ENCODE measurements at regions not wholly inside any gene's neighbourhood (a gene's known extent, or its start where the extent isn't known, plus 50 kb on each side); places are given as distances from the start of the nearest gene placed in this dataset.

DNA sequence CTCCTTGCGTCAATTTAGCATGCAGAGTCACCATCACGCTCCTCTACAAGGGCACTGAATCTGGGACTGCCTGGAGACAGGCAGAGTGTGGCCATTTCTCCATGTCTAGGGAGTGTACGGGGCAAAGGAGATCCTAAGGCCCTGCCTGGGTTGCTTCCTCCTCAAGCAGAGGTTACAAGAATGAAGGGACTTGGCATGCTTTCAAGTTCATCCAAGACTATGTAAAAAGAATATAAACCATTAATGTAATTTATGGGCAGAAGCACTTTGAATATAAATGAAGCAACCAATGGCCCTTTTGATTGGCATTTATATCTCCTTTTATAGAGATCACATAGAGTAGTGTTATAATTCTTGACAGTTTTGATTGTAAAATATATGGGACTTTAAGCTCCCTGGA, 137.5 kb downstream of the BTBD3 start:
- intact Hi-C loops (cut with DNase I) = no loop called here
- WGBS = 90% methylated on average over 3 of the region's 3 CpGs
- Histone ChIP-seq H3K9me3 (ENCODE audit: control insufficient read depth, low read length) (no peaks in the 10 kb centered on the region), H3K4me1 (ENCODE audit: control insufficient read depth, insufficient read depth, low read length) (no peaks in the 10 kb centered on the region), H3K27ac (ENCODE audit: low read length) (no peak overlapping the region), H3K27me3 (ENCODE audit: control insufficient read depth, insufficient read depth) (no peaks in the 10 kb centered on the region), H3K4me3 (ENCODE audit: low read length) (no peak overlapping the region)
- ATAC-seq = no peak
- no peak for DNase-seq

DNA sequence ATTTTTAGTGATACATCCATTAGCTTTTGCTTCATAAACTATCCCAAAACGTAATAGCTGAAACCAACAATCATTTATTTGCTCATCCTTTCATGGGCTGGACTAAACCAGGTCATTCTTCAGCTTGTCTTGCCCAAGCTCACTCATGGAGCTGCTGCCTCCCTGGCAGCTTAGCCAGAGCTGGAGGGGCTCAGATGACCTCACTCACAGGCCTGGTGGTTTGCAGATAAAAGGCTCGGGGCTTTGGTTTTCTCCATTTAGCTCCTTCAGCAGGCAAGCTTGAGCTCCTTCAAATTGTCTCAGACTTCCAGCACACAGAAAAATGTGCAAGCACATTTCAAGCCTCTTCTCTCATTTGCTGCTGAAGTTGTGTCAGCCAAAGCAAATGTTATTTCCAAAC, 139.1 kb downstream of the BTBD3 start:
- WGBS = 59% methylated on average over 2 of the region's 2 CpGs
- Histone ChIP-seq H3K27ac (ENCODE audit: low read length) (no peak overlapping the region), H3K4me3 (ENCODE audit: low read length) (no peak overlapping the region), H3K27me3 (ENCODE audit: control insufficient read depth, insufficient read depth) (no peaks in the 10 kb centered on the region), H3K4me1 (ENCODE audit: control insufficient read depth, insufficient read depth, low read length) (no peaks in the 10 kb centered on the region), H3K9me3 (ENCODE audit: control insufficient read depth, low read length) (no peaks in the 10 kb centered on the region)
- DNase-seq = no peak
- no peak for ATAC-seq
- intact Hi-C loops (cut with DNase I) = no loop called here

DNA sequence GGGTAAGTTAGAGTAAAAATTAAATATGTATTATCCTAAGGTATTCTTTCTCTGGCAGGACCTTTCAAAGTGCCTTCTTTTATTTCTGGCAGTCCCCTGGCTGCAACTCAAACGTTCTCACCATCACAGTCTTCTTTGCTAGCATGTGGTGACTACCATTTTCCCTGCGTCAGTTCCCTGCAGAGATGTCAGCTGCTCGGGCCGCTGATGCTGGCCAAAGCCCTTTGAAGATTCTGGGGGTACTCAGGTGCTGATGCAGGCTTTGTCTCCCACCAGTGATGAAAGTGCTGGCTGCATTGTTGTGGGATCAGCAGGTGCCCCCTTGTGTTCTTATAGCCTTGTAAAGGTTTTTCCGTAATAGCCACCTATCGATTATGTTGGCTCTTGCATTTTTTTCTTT, 140.1 kb downstream of the BTBD3 start:
- intact Hi-C loops (cut with DNase I) = no loop called here
- Histone ChIP-seq H3K4me3 (ENCODE audit: low read length) (no peak overlapping the region), H3K9me3 (ENCODE audit: control insufficient read depth, low read length) (no peaks in the 10 kb centered on the region), H3K27me3 (ENCODE audit: control insufficient read depth, insufficient read depth) (no peaks in the 10 kb centered on the region), H3K4me1 (ENCODE audit: control insufficient read depth, insufficient read depth, low read length) (no peaks in the 10 kb centered on the region), H3K27ac (ENCODE audit: low read length) (no peak overlapping the region)
- DNase-seq (no peak), ATAC-seq (no peak)
- 77% methylated on average over 6 of the region's 6 CpGs for WGBS

DNA sequence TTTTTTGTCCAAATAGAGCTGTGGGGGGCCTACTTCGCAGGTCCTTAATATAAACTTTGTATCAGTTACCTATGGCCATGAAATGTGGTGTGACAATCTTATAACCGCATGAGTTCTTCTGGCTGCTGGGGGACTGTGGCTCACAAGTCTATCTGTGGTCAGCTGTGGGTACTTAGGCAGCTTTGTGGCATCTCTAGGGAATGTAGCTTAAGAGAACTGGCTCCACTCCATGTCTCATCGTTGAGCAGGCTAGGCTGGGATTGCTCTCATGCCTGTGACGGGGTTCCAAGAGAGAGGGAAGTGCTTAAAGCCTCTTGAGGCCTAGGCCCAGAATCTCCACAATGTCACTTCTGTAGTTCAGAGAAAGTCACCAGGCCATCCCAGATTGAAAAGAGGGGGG, 140.5 kb downstream of the BTBD3 start:
- Histone ChIP-seq H3K4me3 (ENCODE audit: low read length) (no peak overlapping the region), H3K9me3 (ENCODE audit: control insufficient read depth, low read length) (no peaks in the 10 kb centered on the region), H3K27me3 (ENCODE audit: control insufficient read depth, insufficient read depth) (no peaks in the 10 kb centered on the region), H3K27ac (ENCODE audit: low read length) (no peak overlapping the region), H3K4me1 (ENCODE audit: control insufficient read depth, insufficient read depth, low read length) (no peaks in the 10 kb centered on the region)
- ATAC-seq = no peak
- no peak for DNase-seq
- intact Hi-C loops (cut with DNase I) = no loop called here
- 70% methylated on average over 4 of the region's 4 CpGs for WGBS

DNA sequence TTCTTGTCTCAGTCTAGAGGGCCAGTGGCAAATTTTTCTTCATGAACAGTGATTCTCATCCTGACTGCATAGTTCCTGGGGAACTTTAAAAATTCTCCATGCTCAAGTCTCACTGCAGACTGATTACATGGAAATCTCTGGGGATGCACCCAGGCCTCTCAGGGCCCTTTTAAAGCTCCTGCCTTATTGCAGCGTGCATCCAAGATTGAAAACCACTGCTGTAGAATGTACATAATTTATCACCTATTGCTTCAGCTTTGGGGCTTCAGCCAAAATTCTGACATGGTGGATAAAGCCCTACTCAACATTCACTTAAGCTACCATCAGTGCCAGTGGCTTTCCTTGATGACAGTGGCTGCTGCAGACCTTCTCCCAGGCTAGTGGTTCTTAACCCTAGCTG, 143.8 kb downstream of the BTBD3 start:
- WGBS = 78% methylated on average over 1 of the region's 1 CpG
- H3K4me1 ChIP-seq (ENCODE audit: control insufficient read depth, insufficient read depth, low read length) = no peaks in the 10 kb centered on the region
- no peaks in the 10 kb centered on the region for H3K9me3 ChIP-seq (ENCODE audit: control insufficient read depth, low read length)
- ATAC-seq = no peak
- intact Hi-C loops (cut with DNase I) = no loop called here
- DNase-seq = no peak
- no peak overlapping the region for H3K27ac ChIP-seq (ENCODE audit: low read length)
- H3K27me3 ChIP-seq (ENCODE audit: control insufficient read depth, insufficient read depth) = no peaks in the 10 kb centered on the region
- H3K4me3 ChIP-seq (ENCODE audit: low read length) = no peak overlapping the region

DNA sequence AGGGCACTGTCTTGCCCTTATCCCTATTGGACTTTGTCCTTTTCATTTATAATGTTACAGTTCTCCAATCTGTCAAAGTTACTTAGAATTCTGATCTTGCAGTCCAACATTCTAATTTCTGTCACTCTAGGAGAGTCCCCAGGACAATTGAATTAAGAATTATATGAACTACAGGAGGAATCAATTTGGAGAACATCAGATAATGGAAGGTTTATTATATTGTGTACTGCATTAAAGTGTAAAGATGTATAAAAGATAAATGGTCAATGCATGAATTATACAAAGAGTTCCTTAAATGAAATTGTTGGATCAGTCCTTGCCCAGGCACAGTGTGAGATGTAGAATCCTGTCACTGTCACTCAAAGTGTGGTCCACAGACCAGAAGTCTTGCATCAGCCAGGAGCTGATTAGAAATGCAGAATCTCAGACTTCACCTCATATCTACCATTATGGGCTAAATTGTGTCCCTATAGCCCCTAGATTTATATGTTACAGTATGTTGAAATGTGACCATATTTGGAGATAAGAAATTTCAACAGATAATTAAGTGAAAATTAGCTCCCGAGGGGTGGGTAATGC, 145.5 kb downstream of the BTBD3 start:
- Histone ChIP-seq H3K27ac (ENCODE audit: low read length) (no peak overlapping the region), H3K4me3 (ENCODE audit: low read length) (no peak overlapping the region), H3K9me3 (ENCODE audit: control insufficient read depth, low read length) (no peaks in the 10 kb centered on the region), H3K4me1 (ENCODE audit: control insufficient read depth, insufficient read depth, low read length) (no peaks in the 10 kb centered on the region), H3K27me3 (ENCODE audit: control insufficient read depth, insufficient read depth) (no peaks in the 10 kb centered on the region)
- ATAC-seq = no peak
- DNase-seq = no peak
- WGBS = 79% methylated on average over 1 of the region's 1 CpG
- intact Hi-C loops (cut with DNase I) = no loop called here

DNA sequence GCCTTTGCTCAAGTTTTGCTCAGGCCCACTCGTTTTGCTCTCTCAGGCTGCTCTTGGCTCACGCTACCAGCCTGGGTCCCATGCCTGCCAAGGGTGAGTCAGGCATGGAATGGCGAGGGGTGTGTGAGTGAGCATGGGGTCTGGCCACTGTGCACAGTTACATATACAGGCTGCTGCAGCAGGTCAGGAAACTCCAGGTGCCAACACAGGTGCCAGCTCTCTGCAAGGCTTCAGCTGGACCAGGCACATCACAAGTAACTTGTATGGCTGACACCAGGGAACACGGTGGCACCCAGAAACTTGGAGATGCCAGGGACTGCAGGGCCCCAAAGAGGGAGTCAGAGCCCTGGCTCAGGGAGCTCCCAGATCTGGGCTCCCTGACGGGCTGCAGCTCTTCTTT, 146.8 kb downstream of the BTBD3 start:
- Histone ChIP-seq H3K4me1 (ENCODE audit: control insufficient read depth, insufficient read depth, low read length) (no peaks in the 10 kb centered on the region), H3K27me3 (ENCODE audit: control insufficient read depth, insufficient read depth) (no peaks in the 10 kb centered on the region), H3K27ac (ENCODE audit: low read length) (no peak overlapping the region), H3K4me3 (ENCODE audit: low read length) (no peak overlapping the region), H3K9me3 (ENCODE audit: control insufficient read depth, low read length) (no peaks in the 10 kb centered on the region)
- no peak for ATAC-seq
- intact Hi-C loops (cut with DNase I) = no loop called here
- 88% methylated on average over 5 of the region's 5 CpGs for WGBS
- no peak for DNase-seq

DNA sequence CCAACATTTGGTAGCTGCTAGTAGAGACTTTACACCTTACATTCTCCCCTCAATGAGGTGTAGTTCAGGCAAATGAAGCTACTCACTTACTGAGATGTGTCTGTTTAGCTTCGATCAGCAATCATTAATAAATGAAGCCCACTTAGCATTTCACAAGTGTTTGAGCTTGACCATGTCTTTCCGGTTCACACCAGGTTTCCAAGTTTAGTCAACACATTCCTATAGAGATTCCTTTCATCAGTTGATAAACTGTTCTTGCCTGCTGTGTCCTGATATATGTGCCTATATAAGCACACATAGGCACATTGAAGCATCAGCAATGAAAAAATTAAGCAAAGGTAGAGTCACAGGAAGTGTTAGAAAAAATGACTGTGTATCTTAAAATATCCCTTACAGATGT, 150.0 kb downstream of the BTBD3 start:
- no peak for ATAC-seq
- Histone ChIP-seq H3K27me3 (ENCODE audit: control insufficient read depth, insufficient read depth) (no peaks in the 10 kb centered on the region), H3K27ac (ENCODE audit: low read length) (no peak overlapping the region), H3K9me3 (ENCODE audit: control insufficient read depth, low read length) (no peaks in the 10 kb centered on the region), H3K4me3 (ENCODE audit: low read length) (no peak overlapping the region), H3K4me1 (ENCODE audit: control insufficient read depth, insufficient read depth, low read length) (no peaks in the 10 kb centered on the region)
- DNase-seq = no peak
- intact Hi-C loops (cut with DNase I) = no loop called here
- 68% methylated on average over 2 of the region's 2 CpGs for WGBS

DNA sequence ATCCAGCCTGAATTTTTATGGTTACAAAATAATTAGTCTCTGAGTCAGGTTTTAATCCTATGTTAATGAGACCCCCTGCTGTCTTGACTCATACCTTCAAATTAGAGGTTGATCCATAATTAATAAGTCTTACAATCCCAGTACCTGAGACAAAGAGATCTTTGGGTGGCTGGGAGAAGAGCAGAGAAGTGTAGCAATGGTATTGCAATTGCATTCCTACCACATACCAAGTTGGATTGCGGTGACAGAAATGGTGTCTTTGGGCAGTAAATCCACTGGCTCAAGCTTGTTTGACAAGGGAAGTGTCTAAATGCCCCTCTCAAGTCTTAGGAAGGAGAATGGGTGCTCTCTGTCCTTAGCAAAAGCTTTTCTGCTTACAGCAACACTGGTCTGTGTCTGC, 150.4 kb downstream of the BTBD3 start:
- no peak overlapping the region for H3K27ac ChIP-seq (ENCODE audit: low read length)
- DNase-seq (no peak), ATAC-seq (no peak)
- H3K4me1 ChIP-seq (ENCODE audit: control insufficient read depth, insufficient read depth, low read length) = no peaks in the 10 kb centered on the region
- WGBS = 66% methylated on average over 1 of the region's 1 CpG
- H3K27me3 ChIP-seq (ENCODE audit: control insufficient read depth, insufficient read depth) = no peaks in the 10 kb centered on the region
- no peak overlapping the region for H3K4me3 ChIP-seq (ENCODE audit: low read length)
- intact Hi-C loops (cut with DNase I) = no loop called here
- no peaks in the 10 kb centered on the region for H3K9me3 ChIP-seq (ENCODE audit: control insufficient read depth, low read length)

DNA sequence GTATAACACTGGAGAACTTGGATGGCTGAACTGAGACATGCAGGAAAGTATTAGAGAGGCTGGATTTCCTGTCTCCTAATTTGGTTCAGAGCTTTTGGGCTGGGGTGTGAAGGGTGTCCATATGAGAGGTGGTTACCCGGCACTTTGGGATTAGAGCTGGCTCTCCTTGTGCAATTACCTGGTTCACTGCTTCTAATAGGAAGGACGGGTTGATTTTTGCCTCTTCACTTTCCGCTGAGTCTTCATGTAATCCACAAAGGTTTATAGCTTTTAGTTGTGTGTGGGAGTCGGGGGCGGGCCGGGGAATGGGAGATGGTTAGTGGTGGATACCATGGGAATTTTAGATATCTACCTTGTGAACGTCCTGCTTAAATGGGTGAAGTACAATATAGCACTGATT, 151.5 kb downstream of the BTBD3 start:
- Histone ChIP-seq H3K4me3 (ENCODE audit: low read length) (no peak overlapping the region), H3K27me3 (ENCODE audit: control insufficient read depth, insufficient read depth) (no peaks in the 10 kb centered on the region), H3K9me3 (ENCODE audit: control insufficient read depth, low read length) (no peaks in the 10 kb centered on the region), H3K4me1 (ENCODE audit: control insufficient read depth, insufficient read depth, low read length) (no peaks in the 10 kb centered on the region), H3K27ac (ENCODE audit: low read length) (no peak overlapping the region)
- DNase-seq (no peak), ATAC-seq (no peak)
- WGBS = 93% methylated on average over 7 of the region's 7 CpGs
- intact Hi-C loops (cut with DNase I) = no loop called here

DNA sequence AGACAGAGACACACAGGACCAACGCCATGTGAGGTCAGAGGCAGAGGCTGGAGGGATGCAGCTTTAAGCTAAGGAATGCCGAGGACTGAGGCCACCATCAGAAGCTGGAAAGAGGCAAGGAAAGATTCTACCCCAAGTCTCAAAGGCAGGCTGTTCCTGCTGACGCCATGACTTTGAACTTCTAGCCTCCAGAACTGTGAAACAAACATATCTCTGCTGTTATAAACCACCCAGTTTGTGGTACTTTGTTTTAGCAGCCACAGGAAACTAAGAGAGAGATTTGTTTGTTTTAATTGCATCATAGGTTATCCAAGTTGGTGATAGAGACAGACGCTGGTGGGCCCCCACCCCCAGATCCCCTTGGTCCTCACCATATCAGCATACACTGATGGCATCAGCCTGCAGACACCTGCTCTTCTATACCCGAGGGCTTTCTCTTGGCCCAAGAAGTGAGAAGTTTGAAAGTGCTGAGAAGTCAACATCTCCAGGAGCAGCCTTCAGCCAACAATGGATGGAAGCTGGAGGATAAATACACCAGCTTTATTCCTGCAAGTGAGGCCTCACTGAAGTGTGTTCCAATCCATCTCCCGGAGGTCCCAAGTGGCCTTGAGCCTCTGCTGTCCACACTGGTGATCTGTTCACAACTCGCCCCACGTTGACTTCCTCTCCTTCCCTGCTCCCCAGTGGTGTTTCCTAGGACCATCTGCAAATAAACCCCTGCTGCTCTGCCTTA, 154.7 kb downstream of the BTBD3 start:
- DNase-seq = no peak

DNA sequence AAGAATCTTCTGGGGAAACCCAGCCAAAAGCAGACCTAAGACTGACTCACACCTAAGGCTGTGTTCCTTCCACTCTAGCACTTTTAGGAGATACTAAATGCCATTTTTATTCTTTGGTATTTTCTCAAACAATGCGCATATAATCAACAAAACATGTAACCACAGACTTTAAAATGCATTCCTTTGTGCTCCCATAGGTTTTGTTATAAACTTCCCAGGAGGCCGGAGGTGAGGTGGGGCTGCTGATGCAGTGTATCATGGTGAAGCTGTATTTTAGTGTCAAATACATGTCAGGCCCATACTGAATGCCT, 155.2 kb downstream of the BTBD3 start:
- no peak overlapping the region for H3K4me3 ChIP-seq (ENCODE audit: low read length)
- no peak for DNase-seq
- intact Hi-C loops (cut with DNase I) = no loop called here
- no peaks in the 10 kb centered on the region for H3K4me1 ChIP-seq (ENCODE audit: control insufficient read depth, insufficient read depth, low read length)
- H3K27me3 ChIP-seq (ENCODE audit: control insufficient read depth, insufficient read depth) = no peaks in the 10 kb centered on the region
- ATAC-seq = no peak
- no peak overlapping the region for H3K27ac ChIP-seq (ENCODE audit: low read length)
- WGBS = 96% methylated on average over 2 of the region's 2 CpGs
- no peaks in the 10 kb centered on the region for H3K9me3 ChIP-seq (ENCODE audit: control insufficient read depth, low read length)

More for the DNA sequence above, 154.7 kb downstream of the BTBD3 start:
- no peak overlapping the region for H3K4me3 ChIP-seq (ENCODE audit: low read length)
- no peaks in the 10 kb centered on the region for H3K9me3 ChIP-seq (ENCODE audit: control insufficient read depth, low read length)
- H3K27me3 ChIP-seq (ENCODE audit: control insufficient read depth, insufficient read depth) = no peaks in the 10 kb centered on the region
- intact Hi-C loops (cut with DNase I) = no loop called here
- ATAC-seq = peak in 1 of 2 donors; percentile 43
- H3K27ac ChIP-seq (ENCODE audit: low read length) = no peak overlapping the region
- 61% methylated on average over 8 of the region's 8 CpGs for WGBS
- no peaks in the 10 kb centered on the region for H3K4me1 ChIP-seq (ENCODE audit: control insufficient read depth, insufficient read depth, low read length)

Measured in right cardiac atrium (tissue), 5 donors.